ENCODE measurements at regions not wholly inside any gene's neighbourhood (a gene's known extent, or its start where the extent isn't known, plus 50 kb on each side); places are given as distances from the start of the nearest gene placed in this dataset.
"Not testable (repeated sequence)": the region's sequence is repeated elsewhere in the genome, so short reads cannot be mapped to it uniquely, and the experiment has no call there.

DNA sequence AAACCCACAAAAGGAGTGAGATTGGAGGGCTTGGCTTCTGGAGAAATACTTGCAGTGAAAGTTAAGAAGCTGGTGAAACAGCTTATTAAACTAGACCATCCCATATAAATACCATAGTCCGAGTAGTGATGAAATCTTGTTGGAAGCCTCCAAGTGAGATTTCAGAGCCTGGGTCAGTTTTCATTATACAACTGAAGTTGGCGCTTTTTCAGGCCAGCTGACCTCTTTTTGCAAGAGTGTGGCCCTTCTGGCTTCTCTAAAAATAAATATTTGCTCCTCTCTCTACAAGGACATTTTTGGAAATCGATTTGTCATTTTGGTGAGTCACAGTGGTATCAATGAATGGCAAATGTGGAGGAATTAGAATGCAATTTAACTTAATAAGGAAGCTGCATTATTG is 51.2 kb upstream of the THRB start:
- no peaks in the 10 kb centered on the region for H3K36me3 ChIP-seq
- no peak for DNase-seq
- no peak overlapping the region for H3K4me3 ChIP-seq

DNA sequence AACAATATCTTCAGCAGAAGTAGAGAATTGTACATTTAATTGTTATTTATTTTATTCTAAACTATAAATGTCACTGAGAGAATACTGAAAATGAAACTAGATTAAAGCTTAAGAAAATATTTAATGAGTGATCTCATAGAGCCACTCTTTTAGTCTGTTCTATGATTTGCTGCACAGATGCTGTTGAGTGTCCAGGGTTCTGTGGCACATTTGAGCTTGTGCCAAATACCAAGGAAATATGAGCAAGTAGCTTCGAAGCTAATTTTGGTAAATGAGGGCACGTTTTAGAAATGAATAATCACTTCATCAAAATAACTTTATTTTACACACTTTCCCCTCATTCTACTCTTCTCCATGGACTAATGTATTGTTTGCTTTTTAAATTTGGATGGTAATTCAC is 53.6 kb upstream of the THRB start:
- DNase-seq, result peak in 1 of 2 experiments; percentile 37

More for the DNA sequence above, 51.2 kb upstream of the THRB start:
- H3K9me3 ChIP-seq (replicated peaks), result no peaks in the 10 kb centered on the region
- H3K27ac ChIP-seq, result no peak overlapping the region
- H3K27me3 ChIP-seq, result no peaks in the 10 kb centered on the region; the same call in 1 of the 2 replicates
- H3K4me1 ChIP-seq, result peaks cover 10% of the 10 kb centered on the region

GRCh38 chr3:24550588-24550987 is 55.9 kb upstream of the THRB start:
- Histone ChIP-seq H3K9me3 (replicated peaks) (no peaks in the 10 kb centered on the region), H3K36me3 (no peaks in the 10 kb centered on the region), H3K4me1 (peaks cover 14% of the 10 kb centered on the region), H3K27me3 (no peaks in the 10 kb centered on the region), H3K4me3 (no peak overlapping the region), H3K27ac (peak overlapping the region; percentile 46)
- peak; percentile 75 to 86 for DNase-seq

More for the DNA sequence above, 53.6 kb upstream of the THRB start:
- Histone ChIP-seq H3K9me3 (replicated peaks) (no peaks in the 10 kb centered on the region), H3K27ac (no peak overlapping the region), H3K27me3 (no peaks in the 10 kb centered on the region; the same call in 1 of the 2 replicates), H3K4me1 (peaks cover 14% of the 10 kb centered on the region), H3K36me3 (no peaks in the 10 kb centered on the region), H3K4me3 (no peak overlapping the region)

DNA sequence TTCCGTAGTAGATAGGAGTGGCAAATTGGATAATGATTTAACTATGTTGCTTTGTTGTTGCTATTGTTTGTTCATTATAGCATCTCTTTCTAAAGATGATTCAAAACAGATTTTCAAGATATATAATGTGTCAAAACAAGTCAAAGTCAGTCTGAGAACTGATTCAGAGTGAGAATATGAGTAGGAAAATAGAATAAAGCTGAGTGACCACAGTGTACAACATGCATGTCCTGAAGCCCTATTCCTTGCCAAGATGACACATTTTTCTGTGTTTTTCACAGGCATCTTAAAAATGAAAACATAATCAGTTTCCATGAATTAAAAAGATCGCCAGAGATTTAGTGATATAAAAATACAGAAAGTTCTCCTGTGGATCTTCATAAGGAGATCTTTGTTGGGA is 57.0 kb upstream of the THRB start:
- no peak for DNase-seq
- peaks cover 14% of the 10 kb centered on the region for H3K4me1 ChIP-seq
- H3K36me3 ChIP-seq, result no peaks in the 10 kb centered on the region
- H3K4me3 ChIP-seq, result no peak overlapping the region
- peaks cover 4% of the 10 kb centered on the region; the same call in 1 of the 2 replicates for H3K27me3 ChIP-seq
- no peaks in the 10 kb centered on the region for H3K9me3 ChIP-seq (replicated peaks)
- no peak overlapping the region for H3K27ac ChIP-seq

DNA sequence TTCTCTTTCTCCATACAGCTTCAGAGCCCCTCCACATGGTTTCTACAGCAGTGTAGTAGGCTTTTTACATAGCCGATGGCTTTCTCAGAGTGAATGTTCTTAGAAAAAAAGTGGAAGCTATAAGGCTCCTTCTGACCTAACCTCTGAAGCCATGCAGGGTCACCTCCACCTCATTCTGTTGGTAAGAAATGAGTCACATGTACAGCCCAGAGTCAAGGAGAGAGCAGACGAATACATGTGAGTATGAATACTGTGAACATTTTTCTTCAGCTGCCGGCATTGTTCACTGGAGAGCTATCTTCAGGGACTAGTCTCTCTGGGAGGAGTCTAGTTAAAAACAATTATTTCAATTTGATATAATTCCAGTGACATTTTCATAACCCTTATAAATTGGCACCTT is 68.2 kb upstream of the THRB start:
- no peak overlapping the region for H3K4me3 ChIP-seq
- no peak overlapping the region for H3K27ac ChIP-seq
- DNase-seq, result no peak
- peaks cover 4% of the 10 kb centered on the region; the same call in 1 of the 2 replicates for H3K9me3 ChIP-seq (replicated peaks)
- H3K4me1 ChIP-seq, result no peaks in the 10 kb centered on the region
- no peaks in the 10 kb centered on the region for H3K27me3 ChIP-seq
- no peaks in the 10 kb centered on the region for H3K36me3 ChIP-seq

DNA sequence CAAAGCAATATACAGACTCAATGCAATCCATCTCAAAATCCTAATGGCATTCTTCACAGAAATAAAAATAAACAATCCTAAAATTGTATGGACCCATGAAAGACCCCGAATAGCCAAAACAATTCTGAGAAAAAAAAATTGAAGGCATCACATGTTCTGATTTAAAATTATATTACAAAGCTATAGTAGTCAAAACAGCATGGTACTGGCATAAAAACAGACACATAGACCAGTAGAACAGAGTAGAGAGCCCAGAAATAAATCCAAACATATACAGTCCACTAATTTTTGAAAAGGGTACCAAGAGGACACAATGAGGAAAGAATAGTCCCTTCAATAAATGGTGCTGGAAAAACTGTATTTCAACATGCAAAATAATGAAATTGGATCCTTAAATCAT is 70.4 kb upstream of the THRB start:
- Histone ChIP-seq H3K36me3 (no peaks in the 10 kb centered on the region), H3K27me3 (no peaks in the 10 kb centered on the region), H3K4me3 (no peak overlapping the region), H3K27ac (no peak overlapping the region), H3K4me1 (no peaks in the 10 kb centered on the region), H3K9me3 (replicated peaks) (peaks cover 4% of the 10 kb centered on the region; the same call in 1 of the 2 replicates)
- no peak for DNase-seq

GRCh38 chr3:24565656-24566055 is 71.0 kb upstream of the THRB start:
- no peaks in the 10 kb centered on the region for H3K27me3 ChIP-seq
- H3K36me3 ChIP-seq, result no peaks in the 10 kb centered on the region
- no peak for DNase-seq
- H3K27ac ChIP-seq, result no peak overlapping the region
- peaks cover 4% of the 10 kb centered on the region; the same call in 1 of the 2 replicates for H3K9me3 ChIP-seq (replicated peaks)
- no peak overlapping the region for H3K4me3 ChIP-seq
- H3K4me1 ChIP-seq, result no peaks in the 10 kb centered on the region

DNA sequence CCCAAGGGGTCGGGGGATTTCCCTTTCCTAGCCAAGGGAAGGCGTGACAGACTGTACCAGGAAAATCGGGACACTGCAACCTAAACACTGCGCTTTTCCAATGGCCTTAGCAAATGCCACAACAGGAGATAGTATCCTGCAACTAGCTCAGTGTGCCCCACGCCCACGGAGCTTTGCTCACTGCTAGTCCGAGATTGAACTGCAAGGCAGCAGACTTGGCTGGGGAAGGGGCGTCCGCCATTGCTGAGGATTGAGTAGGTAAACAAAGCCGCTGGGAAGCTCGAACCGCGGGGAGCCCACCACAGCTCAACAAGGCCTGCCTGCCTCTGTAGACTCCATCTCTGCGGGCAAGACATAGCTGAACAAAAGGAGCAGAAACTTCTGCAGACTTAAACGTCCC is 72.3 kb upstream of the THRB start:
- peaks cover 6% of the 10 kb centered on the region; the same call in 1 of the 2 replicates for H3K9me3 ChIP-seq (replicated peaks)
- H3K4me3 ChIP-seq, result no peak overlapping the region
- no peak for DNase-seq
- H3K4me1 ChIP-seq, result no peaks in the 10 kb centered on the region
- H3K27ac ChIP-seq, result no peak overlapping the region
- H3K36me3 ChIP-seq, result no peaks in the 10 kb centered on the region
- H3K27me3 ChIP-seq, result no peaks in the 10 kb centered on the region

GRCh38 chr3:24572409-24572808 is 77.8 kb upstream of the THRB start:
- not testable (repeated sequence) for H3K9me3 ChIP-seq (replicated peaks); H3K27ac ChIP-seq; DNase-seq; H3K4me3 ChIP-seq; H3K36me3 ChIP-seq; H3K4me1 ChIP-seq; H3K27me3 ChIP-seq

DNA sequence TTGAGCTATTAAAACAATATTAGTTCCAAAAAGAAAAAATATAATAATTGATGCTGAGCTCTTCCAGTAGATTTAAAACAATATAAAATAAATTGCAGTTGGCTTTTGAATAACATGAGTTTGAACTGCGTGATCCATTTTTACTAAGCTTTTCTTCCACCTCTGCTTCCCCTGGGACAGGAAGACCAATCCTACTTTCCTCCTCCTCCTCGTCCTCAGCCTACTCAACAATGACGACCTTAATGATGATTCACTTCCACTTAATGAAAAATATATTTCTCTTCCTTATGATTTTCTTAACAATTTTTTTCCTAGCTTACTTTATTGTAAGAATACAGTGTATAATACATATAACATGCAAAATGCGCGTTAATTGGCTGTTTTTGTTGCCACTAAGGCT is 78.9 kb upstream of the THRB start:
- peaks cover 8% of the 10 kb centered on the region; the same call in 1 of the 2 replicates for H3K9me3 ChIP-seq (replicated peaks)
- H3K27ac ChIP-seq, result no peak overlapping the region
- H3K4me3 ChIP-seq, result no peak overlapping the region
- H3K27me3 ChIP-seq, result no peaks in the 10 kb centered on the region
- no peaks in the 10 kb centered on the region for H3K36me3 ChIP-seq
- no peaks in the 10 kb centered on the region for H3K4me1 ChIP-seq
- no peak for DNase-seq

GRCh38 chr3:24578324-24578723 is 83.7 kb upstream of the THRB start:
- no peaks in the 10 kb centered on the region for H3K27me3 ChIP-seq
- H3K4me3 ChIP-seq, result no peak overlapping the region
- no peak for DNase-seq
- no peaks in the 10 kb centered on the region for H3K4me1 ChIP-seq
- no peaks in the 10 kb centered on the region for H3K9me3 ChIP-seq (replicated peaks)
- H3K36me3 ChIP-seq, result no peaks in the 10 kb centered on the region
- no peak overlapping the region for H3K27ac ChIP-seq

GRCh38 chr3:24578951-24579421 is 84.3 kb upstream of the THRB start:
- Histone ChIP-seq H3K9me3 (replicated peaks) (no peaks in the 10 kb centered on the region), H3K4me1 (no peaks in the 10 kb centered on the region), H3K4me3 (no peak overlapping the region), H3K27ac (no peak overlapping the region), H3K27me3 (no peaks in the 10 kb centered on the region), H3K36me3 (no peaks in the 10 kb centered on the region)
- DNase-seq, result no peak

DNA sequence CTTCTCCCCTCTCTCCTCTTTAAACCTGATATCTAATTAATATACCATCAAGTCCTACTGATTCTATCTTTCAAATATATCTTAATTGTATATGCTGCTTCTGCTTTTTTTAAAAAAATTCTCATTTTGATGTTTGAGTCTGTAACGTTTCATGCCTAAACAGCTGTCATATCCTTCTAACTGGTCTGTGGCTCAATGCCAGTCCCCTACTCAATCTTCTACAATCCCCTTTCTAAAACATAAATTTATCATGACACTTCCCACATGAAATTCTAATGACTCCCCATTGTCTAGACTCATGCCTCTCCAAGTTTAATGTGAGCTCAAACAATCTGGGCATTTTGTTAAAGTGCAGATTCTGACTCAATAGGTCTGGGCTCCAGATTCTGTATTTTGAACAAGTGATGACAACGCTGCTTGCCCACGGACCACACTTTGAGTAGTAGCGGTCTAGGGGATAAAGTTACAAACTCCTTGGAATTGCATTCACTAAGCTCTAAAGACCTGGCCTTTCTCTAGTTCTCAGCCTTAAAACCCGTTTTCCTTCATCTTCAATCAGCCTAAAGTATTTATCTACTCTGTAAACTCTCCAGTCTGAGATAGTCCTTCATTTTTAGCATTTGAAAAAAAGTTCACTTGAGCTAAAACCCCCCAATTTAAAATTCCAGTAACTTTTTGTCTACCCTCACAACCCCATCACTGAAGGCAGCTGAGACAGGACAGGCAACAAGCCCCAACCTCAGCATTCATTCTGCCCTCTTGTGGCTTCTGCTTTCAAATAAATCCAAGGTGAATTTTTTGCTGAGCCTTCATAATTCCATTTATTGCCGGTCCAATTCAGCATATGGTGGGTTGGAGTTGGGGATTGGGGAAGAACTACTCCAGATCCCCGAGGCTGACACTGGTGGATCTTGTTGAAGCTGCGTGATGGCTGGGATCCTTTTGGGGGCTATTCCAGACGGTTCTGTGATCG is 88.1 kb upstream of the THRB start:
- no peak overlapping the region for H3K4me3 ChIP-seq
- no peaks in the 10 kb centered on the region for H3K9me3 ChIP-seq (replicated peaks)
- no peaks in the 10 kb centered on the region for H3K36me3 ChIP-seq
- no peaks in the 10 kb centered on the region for H3K4me1 ChIP-seq
- H3K27me3 ChIP-seq, result peaks cover 4% of the 10 kb centered on the region; the same call in 1 of the 2 replicates
- no peak overlapping the region for H3K27ac ChIP-seq
- peak in 1 of 2 experiments; percentile 7 for DNase-seq

DNA sequence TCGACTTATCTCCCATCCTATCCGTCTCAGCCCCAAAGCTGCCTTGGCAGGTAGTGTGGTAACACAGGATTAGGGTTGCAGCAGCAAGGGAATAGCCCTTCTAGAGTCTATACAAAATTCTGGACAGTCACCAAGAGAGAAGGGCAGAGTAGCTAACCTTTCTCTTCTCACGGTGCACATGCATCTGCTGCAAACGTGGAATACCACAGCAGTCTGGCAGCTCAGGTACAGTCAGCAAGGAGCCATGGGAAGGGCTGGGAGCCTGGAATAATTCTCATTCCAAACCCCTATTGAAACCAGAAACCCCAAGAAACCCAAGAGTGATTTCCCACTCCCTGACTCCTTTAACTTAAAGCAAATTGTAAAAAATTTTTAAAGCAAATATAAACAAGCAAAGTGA is 92.3 kb upstream of the THRB start:
- no peak overlapping the region for H3K27ac ChIP-seq
- H3K4me1 ChIP-seq, result no peaks in the 10 kb centered on the region
- DNase-seq, result no peak
- no peak overlapping the region for H3K4me3 ChIP-seq
- peaks cover 4% of the 10 kb centered on the region; the same call in 1 of the 2 replicates for H3K27me3 ChIP-seq
- no peaks in the 10 kb centered on the region for H3K9me3 ChIP-seq (replicated peaks)
- no peaks in the 10 kb centered on the region for H3K36me3 ChIP-seq

DNA sequence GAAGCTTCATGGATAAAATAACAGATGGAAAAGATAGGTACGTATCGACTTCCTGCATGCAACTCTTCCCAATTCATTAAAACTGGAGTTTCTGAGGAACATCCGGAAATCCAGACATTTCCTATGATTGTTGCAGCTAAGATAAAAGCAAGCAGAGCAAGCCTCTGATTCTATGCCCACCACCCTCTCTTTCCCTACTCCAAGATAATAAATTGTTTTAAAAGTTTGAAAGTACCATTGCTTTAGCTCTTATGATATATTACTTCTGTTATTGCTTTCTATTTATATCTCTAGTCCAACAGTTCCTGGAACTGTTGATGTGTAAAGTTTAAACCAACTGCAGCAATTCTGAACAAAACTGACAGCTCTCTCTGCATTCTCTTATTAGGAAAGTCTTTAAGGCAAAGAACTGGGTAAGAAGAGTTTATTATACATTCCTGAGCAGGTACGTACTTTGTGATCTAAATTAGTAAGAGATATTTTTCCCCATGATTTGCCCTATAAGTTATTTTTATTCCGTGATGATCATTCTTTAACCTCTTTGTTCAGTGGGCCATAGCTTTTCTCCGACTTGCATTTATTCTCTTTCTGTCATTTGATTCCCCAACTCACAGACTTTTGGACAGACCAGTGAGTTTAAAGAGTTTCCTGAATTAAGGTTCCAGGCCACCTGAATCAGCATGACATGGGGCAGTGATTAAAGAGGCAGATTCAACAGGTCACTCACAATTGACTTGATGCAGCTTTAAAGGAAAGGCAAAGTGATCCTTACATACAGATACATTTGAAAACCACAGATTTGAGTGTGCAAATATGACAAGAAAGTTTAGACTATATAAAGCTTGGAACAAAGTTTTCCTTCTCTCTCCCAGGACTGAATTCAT is 94.2 kb upstream of the THRB start:
- Histone ChIP-seq H3K27ac (no peak overlapping the region), H3K4me1 (no peaks in the 10 kb centered on the region), H3K4me3 (no peak overlapping the region), H3K36me3 (no peaks in the 10 kb centered on the region), H3K9me3 (replicated peaks) (no peaks in the 10 kb centered on the region), H3K27me3 (peaks cover 4% of the 10 kb centered on the region; the same call in 1 of the 2 replicates)
- no peak for DNase-seq

Data from SJCRH30 (cell line).